ENCODE measurements at regions not wholly inside any gene's neighbourhood (a gene's known extent, or its start where the extent isn't known, plus 50 kb on each side); places are given as distances from the start of the nearest gene placed in this dataset. TPM values are rescaled to one million over a fixed set of nuclear protein-coding genes. Genes with fewer than 3 reads are reported as not detected.

DNA sequence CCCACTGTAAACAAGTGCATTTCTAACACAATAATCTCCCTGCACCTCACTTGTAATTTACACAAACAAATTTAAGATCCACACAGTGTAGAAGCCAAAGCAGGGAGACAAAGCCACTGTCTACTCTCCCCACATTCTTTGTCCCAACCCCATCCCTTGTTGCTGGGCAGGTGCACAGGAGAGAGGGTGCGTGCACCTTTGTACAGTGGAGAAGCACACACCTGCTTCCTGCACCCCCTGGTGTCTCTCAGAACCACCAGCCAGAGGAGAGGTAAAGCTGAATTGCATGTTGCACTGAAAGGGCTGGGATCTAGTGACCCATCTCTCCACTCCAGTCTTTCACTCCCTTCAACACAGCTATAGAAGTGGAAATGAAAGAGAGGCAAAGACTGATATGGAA, 51.4 kb upstream of the IFNG-AS1 start:
- no peak for DNase-seq (ENCODE audit: low spot score)

Small RNA genes in the stretch of these regions (small RNA-seq; reads per million reads assigned to genes)
- gene AC022513.1: not detected
